HEK293T (cell line): ENCODE measurements at regions not wholly inside any gene's neighbourhood (a gene's known extent, or its start where the extent isn't known, plus 50 kb on each side); places are given as distances from the start of the nearest gene placed in this dataset.
"Not testable (repeated sequence)": the region's sequence is repeated elsewhere in the genome, so short reads cannot be mapped to it uniquely, and the experiment has no call there.

Source experiments
- CTCF ChIA-PET: fragments of 350-600 bp; formaldehyde crosslinking; extraction: SDS; loops from one replicate; lab custom pipeline; 2021; ENCODE audit warnings: antibody characterized with exemption, inconsistent platforms; lab: Yijun Ruan, JAX
- POLR2A ChIA-PET: fragments of 350-600 bp; formaldehyde crosslinking; extraction: SDS; loops from one replicate; lab custom pipeline; 2020; ENCODE audit warnings: antibody characterized with exemption, inconsistent platforms; lab: Yijun Ruan, JAX
- DNase-seq: peaks from one replicate; pipeline ENCODE4 v3.0.0; 2012; ENCODE audit warnings: mixed read lengths; ENCODE audit errors: extremely low spot score
- ARNT ChIP-seq: fragments of 450-650 bp; IDR thresholded peaks from 2 replicates; pipeline ENCODE4 v1.6.1; 2017; ENCODE audit warnings: mild to moderate bottlenecking
- BHLHE40 ChIP-seq: fragments of 450-650 bp; IDR thresholded peaks from 2 replicates; pipeline ENCODE4 v1.6.1; 2016; ENCODE audit warnings: mild to moderate bottlenecking, moderate library complexity, borderline replicate concordance
- CTBP1 ChIP-seq: fragments of 450-650 bp; IDR thresholded peaks from 2 replicates; pipeline ENCODE4 v1.6.1; 2016; ENCODE audit warnings: borderline replicate concordance
- ELF4 ChIP-seq: fragments of 450-650 bp; IDR thresholded peaks from 2 replicates; pipeline ENCODE4 v1.6.1; 2017; ENCODE audit warnings: antibody characterized with exemption
- FOXA1 ChIP-seq: fragments of 450-650 bp; IDR thresholded peaks from 2 replicates; pipeline ENCODE4 v1.6.1; 2016; ENCODE audit warnings: mild to moderate bottlenecking
- FOXK2 ChIP-seq: fragments of 450-650 bp; IDR thresholded peaks from 2 replicates; pipeline ENCODE4 v1.6.1; 2016; ENCODE audit warnings: mild to moderate bottlenecking
- FOXM1 ChIP-seq: fragments of 450-650 bp; IDR thresholded peaks from 2 replicates; pipeline ENCODE4 v1.6.1; 2017; ENCODE audit warnings: mild to moderate bottlenecking, borderline replicate concordance
- HDGF ChIP-seq: fragments of 450-650 bp; IDR thresholded peaks from 2 replicates; pipeline ENCODE4 v1.6.1; 2017; ENCODE audit warnings: antibody characterized with exemption, borderline replicate concordance
- L3MBTL2 ChIP-seq: fragments of 450-650 bp; conservative IDR thresholded peaks from 2 replicates; pipeline ENCODE4 v1.6.1; 2016; ENCODE audit warnings: mild to moderate bottlenecking
- LEF1 ChIP-seq: fragments of 450-650 bp; IDR thresholded peaks from 2 replicates; pipeline ENCODE4 v1.6.1; 2017; ENCODE audit warnings: mild to moderate bottlenecking, borderline replicate concordance
- NFRKB ChIP-seq: fragments of 450-650 bp; IDR thresholded peaks from 2 replicates; pipeline ENCODE4 v1.6.1; 2016; ENCODE audit warnings: mild to moderate bottlenecking, moderate library complexity
- PKNOX1 ChIP-seq: fragments of 450-650 bp; IDR thresholded peaks from 2 replicates; pipeline ENCODE4 v1.6.1; 2016
- SP1 ChIP-seq: fragments of 450-650 bp; IDR thresholded peaks from 2 replicates; pipeline ENCODE4 v1.6.1; 2017
- SUZ12 ChIP-seq: fragments of 450-650 bp; IDR thresholded peaks from 2 replicates; pipeline ENCODE4 v1.6.1; 2016; ENCODE audit warnings: mild to moderate bottlenecking
- TARDBP ChIP-seq: fragments of 450-650 bp; IDR thresholded peaks from 2 replicates; pipeline ENCODE4 v1.6.1; 2016
- ZNF384 ChIP-seq: fragments of 450-650 bp; IDR thresholded peaks from 2 replicates; pipeline ENCODE4 v1.6.1; 2016

- POLR2A ChIA-PET, result no interaction called here
- TF ChIP-seq FOXM1 (no peak), ELF4 (no peak), HDGF (no peak), TARDBP (no peak), FOXK2 (no peak), BHLHE40 (no peak), PKNOX1 (no peak), SUZ12 (no peak)
- no peak for DNase-seq
- CTCF ChIA-PET, result no interaction called here
These were observed 125.2 kb downstream of the TYW3 start for GRCh38 chr1:74858136-74858535.

GRCh38 chr1:74861867-74862266 lies 128.9 kb downstream of the TYW3 start:
- DNase-seq, result no peak
- CTCF ChIA-PET, result no interaction called here
- POLR2A ChIA-PET, result no interaction called here
- TF ChIP-seq BHLHE40 (no peak), NFRKB (no peak), PKNOX1 (no peak), SUZ12 (no peak), TARDBP (no peak), ARNT (no peak), ZNF384 (no peak), L3MBTL2 (no peak)

DNA sequence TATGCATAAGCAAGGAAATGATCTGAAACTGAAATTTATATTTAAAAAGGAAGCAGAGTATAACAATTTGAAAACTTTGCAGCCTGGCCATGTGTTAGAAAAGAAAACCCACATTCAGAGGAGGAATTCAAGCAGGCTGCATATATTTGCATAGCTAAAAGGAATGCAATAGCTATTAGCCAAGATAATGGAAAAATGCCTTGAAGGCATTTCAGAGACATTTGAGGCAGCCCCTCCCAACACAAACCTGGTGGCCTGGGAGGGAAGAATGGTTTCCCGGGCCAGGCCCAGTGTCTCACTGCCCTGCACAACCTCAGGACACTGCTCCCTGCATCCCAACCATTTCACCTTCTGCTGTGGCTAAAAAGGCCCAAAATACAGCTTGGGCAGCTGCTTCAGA lies 136.8 kb downstream of the TYW3 start:
- ChIA-PET CTCF (no interaction called here), POLR2A (no interaction called here)
- DNase-seq, result no peak
- TF ChIP-seq NFRKB (no peak), LEF1 (no peak), HDGF (no peak), CTBP1 (no peak), SUZ12 (no peak), PKNOX1 (no peak), TARDBP (no peak), FOXM1 (no peak), FOXK2 (no peak), L3MBTL2 (no peak), SP1 (no peak), BHLHE40 (no peak), ELF4 (no peak)

GRCh38 chr1:74877366-74877765 lies 144.4 kb downstream of the TYW3 start:
- DNase-seq, CTCF ChIA-PET, POLR2A ChIA-PET: not testable (repeated sequence)

DNA sequence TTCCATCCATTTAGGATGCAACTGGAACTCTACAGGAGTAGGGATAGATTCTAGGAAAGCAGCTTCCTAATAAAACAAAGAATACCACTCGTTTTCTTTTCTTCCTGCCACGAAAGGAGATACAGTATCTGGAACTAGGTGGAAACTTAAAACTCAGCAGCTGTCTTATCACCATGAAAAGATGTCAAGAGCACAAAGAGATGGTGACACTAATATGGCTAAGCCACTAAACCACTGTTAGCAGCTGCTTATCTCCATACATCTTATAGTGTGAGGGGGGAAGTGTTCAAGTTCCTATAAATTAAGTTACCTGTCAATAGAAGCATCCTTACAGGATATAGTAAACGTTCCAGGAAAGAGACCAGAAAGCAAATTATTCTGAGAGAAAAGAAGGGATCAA lies 162.5 kb downstream of the TYW3 start:
- TF ChIP-seq FOXK2, result no peak
- no peak for TF ChIP-seq L3MBTL2
- no peak for TF ChIP-seq NFRKB
- no peak for TF ChIP-seq HDGF
- TF ChIP-seq ELF4, result no peak
- no peak for TF ChIP-seq SP1
- TF ChIP-seq SUZ12, result no peak
- no peak for TF ChIP-seq ZNF384
- TF ChIP-seq ARNT, result no peak
- TF ChIP-seq BHLHE40, result no peak
- TF ChIP-seq TARDBP, result no peak
- TF ChIP-seq FOXA1, result no peak
- no peak for TF ChIP-seq CTBP1
- no peak for TF ChIP-seq FOXM1
- TF ChIP-seq LEF1, result no peak
- no peak for TF ChIP-seq PKNOX1
- no peak for DNase-seq
- ChIA-PET POLR2A (no interaction called here), CTCF (no interaction called here)

- POLR2A ChIA-PET, result no interaction called here
- no peak for TF ChIP-seq PKNOX1
- TF ChIP-seq ELF4, result no peak
- no peak for TF ChIP-seq SP1
- TF ChIP-seq L3MBTL2, result no peak
- no peak for TF ChIP-seq FOXK2
- TF ChIP-seq LEF1, result no peak
- TF ChIP-seq BHLHE40, result no peak
- no peak for TF ChIP-seq FOXA1
- TF ChIP-seq FOXM1, result no peak
- TF ChIP-seq TARDBP, result no peak
- CTCF ChIA-PET, result interaction anchor here (0.6 kb wide), 1 partner anchor 160 kb away, joined by 4 read pairs; no protein-coding TSS in a partner anchor
- no peak for DNase-seq
These were observed 175.2 kb downstream of the TYW3 start for GRCh38 chr1:74908131-74908530.
